T1000 (cell line): ENCODE measurements at regions not wholly inside any gene's neighbourhood (a gene's known extent, or its start where the extent isn't known, plus 50 kb on each side); places are given as distances from the start of the nearest gene placed in this dataset.

ENCODE experiments used
- DNase-seq: peaks from one replicate; lab custom pipeline; 2025; ENCODE audit warnings: mixed read lengths; lab: John Stamatoyannopoulos, UW

GRCh38 chr6:14806101-14806500 is 439.8 kb upstream of the JARID2 start:
- no peak for DNase-seq

GRCh38 chr6:14807130-14807529 is 438.7 kb upstream of the JARID2 start:
- no peak for DNase-seq

GRCh38 chr6:14807971-14808370 is 437.9 kb upstream of the JARID2 start:
- no peak for DNase-seq

- DNase-seq: no peak
These were observed 435.8 kb upstream of the JARID2 start for GRCh38 chr6:14810021-14810420.

- no peak for DNase-seq
These were observed 434.0 kb upstream of the JARID2 start for GRCh38 chr6:14811775-14812428.

GRCh38 chr6:14814016-14814415 is 431.9 kb upstream of the JARID2 start:
- no peak for DNase-seq

GRCh38 chr6:14816116-14816859 is 429.6 kb upstream of the JARID2 start:
- no peak for DNase-seq

- DNase-seq: no peak
These were observed 428.8 kb upstream of the JARID2 start for GRCh38 chr6:14817074-14817473.

- no peak for DNase-seq
These were observed 427.4 kb upstream of the JARID2 start for GRCh38 chr6:14818422-14818884.

- DNase-seq: no peak
These were observed 426.9 kb upstream of the JARID2 start for GRCh38 chr6:14819001-14819400.

GRCh38 chr6:14819840-14820420 is 425.9 kb upstream of the JARID2 start:
- DNase-seq: no peak

- DNase-seq: no peak
These were observed 423.8 kb upstream of the JARID2 start for GRCh38 chr6:14822012-14822553.

- DNase-seq: no peak
These were observed 423.2 kb upstream of the JARID2 start for GRCh38 chr6:14822679-14823078.

GRCh38 chr6:14824060-14824459 is 421.8 kb upstream of the JARID2 start:
- no peak for DNase-seq

- no peak for DNase-seq
These were observed 421.2 kb upstream of the JARID2 start for GRCh38 chr6:14824484-14825275.

GRCh38 chr6:14826456-14826855 is 419.4 kb upstream of the JARID2 start:
- DNase-seq: no peak

- DNase-seq: no peak
These were observed 418.5 kb upstream of the JARID2 start for GRCh38 chr6:14827354-14827753.

GRCh38 chr6:14828201-14828611 is 417.7 kb upstream of the JARID2 start:
- no peak for DNase-seq

GRCh38 chr6:14831070-14831469 is 414.8 kb upstream of the JARID2 start:
- no peak for DNase-seq

GRCh38 chr6:14831937-14832336 is 413.9 kb upstream of the JARID2 start:
- no peak for DNase-seq

GRCh38 chr6:14832427-14832826 is 413.4 kb upstream of the JARID2 start:
- no peak for DNase-seq
